ENCODE measurements at regions not wholly inside any gene's neighbourhood (a gene's known extent, or its start where the extent isn't known, plus 50 kb on each side); places are given as distances from the start of the nearest gene placed in this dataset.

DNA sequence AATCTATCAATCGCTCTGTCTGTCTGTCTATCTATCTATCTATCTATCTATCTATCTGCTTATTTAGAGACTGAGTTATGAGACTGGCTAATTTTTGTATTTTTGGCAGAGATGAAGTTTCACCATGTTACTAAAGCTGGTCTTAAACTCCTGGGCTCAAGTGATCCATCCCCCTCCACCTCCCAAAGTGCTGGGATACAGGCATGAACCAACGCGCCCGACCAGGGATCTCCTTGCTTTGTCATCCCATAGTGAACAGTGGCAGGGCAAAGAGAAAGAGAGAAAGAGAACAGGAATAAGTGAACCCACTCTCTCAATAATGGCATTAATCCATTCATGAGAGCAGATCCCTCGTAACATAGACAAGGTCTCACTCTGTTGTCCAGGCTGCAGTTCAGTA lies 66.4 kb upstream of the DSP start:
- H3K9me3 ChIP-seq = no peaks in the 10 kb centered on the region
- H3K27ac ChIP-seq = no peak overlapping the region
- H3K4me1 ChIP-seq = no peaks in the 10 kb centered on the region
- intact Hi-C loops (cut with DNase I) = no loop called here
- H3K36me3 ChIP-seq = no peaks in the 10 kb centered on the region
- no peak overlapping the region for H3K4me3 ChIP-seq
- no peaks in the 10 kb centered on the region for H3K27me3 ChIP-seq
- no peak for DNase-seq (ENCODE audit: extremely low spot score in 2 of 2)
- TF ChIP-seq POLR2A (IDR thresholded peaks at IDR 0.05) (no peak), POLR2AphosphoS5 (IDR thresholded peaks at IDR 0.05; ENCODE audit: insufficient read depth in 1 of 2, low read depth in 1 of 2) (no peak)
- TF ChIP-seq, protein P1, sequence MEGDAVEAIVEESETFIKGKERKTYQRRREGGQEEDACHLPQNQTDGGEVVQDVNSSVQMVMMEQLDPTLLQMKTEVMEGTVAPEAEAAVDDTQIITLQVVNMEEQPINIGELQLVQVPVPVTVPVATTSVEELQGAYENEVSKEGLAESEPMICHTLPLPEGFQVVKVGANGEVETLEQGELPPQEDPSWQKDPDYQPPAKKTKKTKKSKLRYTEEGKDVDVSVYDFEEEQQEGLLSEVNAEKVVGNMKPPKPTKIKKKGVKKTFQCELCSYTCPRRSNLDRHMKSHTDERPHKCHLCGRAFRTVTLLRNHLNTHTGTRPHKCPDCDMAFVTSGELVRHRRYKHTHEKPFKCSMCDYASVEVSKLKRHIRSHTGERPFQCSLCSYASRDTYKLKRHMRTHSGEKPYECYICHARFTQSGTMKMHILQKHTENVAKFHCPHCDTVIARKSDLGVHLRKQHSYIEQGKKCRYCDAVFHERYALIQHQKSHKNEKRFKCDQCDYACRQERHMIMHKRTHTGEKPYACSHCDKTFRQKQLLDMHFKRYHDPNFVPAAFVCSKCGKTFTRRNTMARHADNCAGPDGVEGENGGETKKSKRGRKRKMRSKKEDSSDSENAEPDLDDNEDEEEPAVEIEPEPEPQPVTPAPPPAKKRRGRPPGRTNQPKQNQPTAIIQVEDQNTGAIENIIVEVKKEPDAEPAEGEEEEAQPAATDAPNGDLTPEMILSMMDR (IDR thresholded peaks at IDR 0.05) = no peak

DNA sequence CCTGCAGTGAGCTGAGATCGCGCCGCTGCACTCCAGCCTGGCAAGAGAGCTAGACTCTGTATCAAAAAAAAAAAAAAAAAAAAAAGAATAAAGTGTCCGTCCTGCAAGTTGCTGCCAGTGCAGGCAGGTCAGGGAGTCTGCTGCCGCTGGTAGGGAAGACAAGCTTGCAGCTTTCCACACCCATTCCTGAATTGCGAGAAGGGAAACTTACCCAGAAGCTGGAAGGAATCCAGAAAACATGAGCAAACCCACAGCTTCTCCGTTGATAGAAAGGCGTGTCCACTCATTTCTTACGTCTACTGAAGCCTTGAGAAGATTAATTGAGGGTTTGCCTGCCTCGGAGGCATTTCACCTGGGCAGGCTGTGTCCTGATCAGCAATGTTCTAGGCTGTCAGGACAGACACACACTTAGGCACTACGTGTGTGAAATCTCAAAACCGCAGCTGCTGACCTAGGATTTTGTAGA lies 61.6 kb upstream of the DSP start:
- Histone ChIP-seq H3K9me3 (no peaks in the 10 kb centered on the region), H3K4me3 (no peak overlapping the region), H3K4me1 (no peaks in the 10 kb centered on the region), H3K27ac (no peak overlapping the region), H3K36me3 (no peaks in the 10 kb centered on the region), H3K27me3 (no peaks in the 10 kb centered on the region)
- TF ChIP-seq POLR2AphosphoS5 (IDR thresholded peaks at IDR 0.05; ENCODE audit: insufficient read depth in 1 of 2, low read depth in 1 of 2) (peak in 1 of 2 donors; percentile 80), POLR2A (IDR thresholded peaks at IDR 0.05) (no peak)
- intact Hi-C loops (cut with DNase I) = no loop called here
- peak; percentile 34 to 91 for DNase-seq (ENCODE audit: extremely low spot score in 2 of 2)

DNA sequence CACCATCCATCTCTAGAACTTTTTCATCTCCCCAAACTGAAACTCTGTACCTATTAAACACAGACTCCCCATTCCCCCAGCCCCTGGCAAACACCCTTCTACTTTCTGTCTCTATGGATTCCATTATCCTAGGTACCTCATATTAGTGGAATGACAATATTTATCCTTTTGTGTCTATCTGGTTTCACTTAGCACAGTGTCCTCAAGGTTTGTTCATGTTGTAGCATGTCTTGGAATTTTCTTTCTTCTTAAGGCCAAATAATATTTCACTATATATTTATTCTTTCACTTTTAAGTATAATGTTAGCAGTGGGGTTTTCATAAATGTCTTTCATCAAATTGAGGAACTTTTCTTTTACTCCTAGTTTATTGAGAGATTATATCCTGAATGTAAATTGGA lies 56.8 kb upstream of the DSP start:
- Histone ChIP-seq H3K4me1 (no peaks in the 10 kb centered on the region), H3K27me3 (no peaks in the 10 kb centered on the region), H3K4me3 (no peak overlapping the region), H3K36me3 (no peaks in the 10 kb centered on the region), H3K27ac (no peak overlapping the region), H3K9me3 (no peaks in the 10 kb centered on the region)
- intact Hi-C loops (cut with DNase I) = no loop called here
- TF ChIP-seq POLR2A (IDR thresholded peaks at IDR 0.05) (no peak), POLR2AphosphoS5 (IDR thresholded peaks at IDR 0.05; ENCODE audit: insufficient read depth in 1 of 2, low read depth in 1 of 2) (no peak)
- TF ChIP-seq, protein P1 (IDR thresholded peaks at IDR 0.05) = no peak
- no peak for DNase-seq (ENCODE audit: extremely low spot score in 2 of 2)

DNA sequence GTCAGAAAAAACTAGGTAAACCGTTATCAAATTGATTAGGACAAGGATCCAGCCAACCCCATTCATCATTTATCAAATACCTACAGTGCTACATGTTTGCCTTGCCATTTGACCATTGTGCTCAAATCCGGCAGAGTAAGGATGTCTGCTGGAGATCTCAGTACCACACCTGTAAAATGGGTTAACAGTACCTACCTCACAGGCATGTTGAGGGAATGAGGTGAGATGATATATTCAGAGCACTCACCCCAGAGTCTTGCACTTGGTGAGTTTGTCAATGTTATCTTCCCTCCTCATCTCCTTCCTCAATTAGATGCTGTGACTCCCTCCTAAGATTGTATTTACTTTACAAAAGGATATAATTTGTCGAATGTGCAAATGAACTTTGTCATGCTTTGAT lies 54.5 kb upstream of the DSP start:
- intact Hi-C loops (cut with DNase I) = no loop called here
- H3K4me3 ChIP-seq = no peak overlapping the region
- H3K27me3 ChIP-seq = no peaks in the 10 kb centered on the region
- TF ChIP-seq POLR2A (IDR thresholded peaks at IDR 0.05) (no peak), POLR2AphosphoS5 (IDR thresholded peaks at IDR 0.05; ENCODE audit: insufficient read depth in 1 of 2, low read depth in 1 of 2) (no peak)
- TF ChIP-seq, protein P1 (IDR thresholded peaks at IDR 0.05) = no peak
- H3K9me3 ChIP-seq = no peaks in the 10 kb centered on the region
- H3K27ac ChIP-seq = no peak overlapping the region
- H3K36me3 ChIP-seq = no peaks in the 10 kb centered on the region
- DNase-seq (ENCODE audit: extremely low spot score in 2 of 2) = no peak
- H3K4me1 ChIP-seq = no peaks in the 10 kb centered on the region

DNA sequence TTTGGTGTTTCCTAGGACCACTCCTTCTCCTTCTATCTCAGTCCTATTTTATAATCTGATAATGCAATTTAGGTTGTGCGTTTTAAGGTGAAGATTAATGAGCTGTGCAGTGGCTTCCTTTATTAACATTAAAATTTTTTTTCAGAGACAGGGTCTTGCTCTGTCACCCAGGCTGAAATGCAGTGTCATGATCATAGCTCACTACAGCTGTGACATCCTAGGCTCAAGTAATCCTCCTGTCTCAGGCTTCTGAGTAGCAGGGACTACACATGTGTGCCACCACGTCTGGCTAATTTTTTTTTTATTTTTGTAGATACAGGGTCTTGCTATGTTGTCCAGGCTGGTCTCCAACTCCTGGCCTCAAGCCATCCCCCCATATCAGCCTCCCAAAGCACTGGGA lies 53.0 kb upstream of the DSP start:
- Histone ChIP-seq H3K4me3 (no peak overlapping the region), H3K27me3 (no peaks in the 10 kb centered on the region), H3K27ac (no peak overlapping the region), H3K36me3 (no peaks in the 10 kb centered on the region), H3K9me3 (no peaks in the 10 kb centered on the region), H3K4me1 (no peaks in the 10 kb centered on the region)
- intact Hi-C loops (cut with DNase I) = no loop called here
- TF ChIP-seq POLR2AphosphoS5 (IDR thresholded peaks at IDR 0.05; ENCODE audit: insufficient read depth in 1 of 2, low read depth in 1 of 2) = no peak
- TF ChIP-seq, protein P1 (IDR thresholded peaks at IDR 0.05) = no peak
- TF ChIP-seq POLR2A (IDR thresholded peaks at IDR 0.05) = no peak
- DNase-seq (ENCODE audit: extremely low spot score in 2 of 2) = no peak

All from vagina (tissue), 2 donors.